ENCODE measurements at regions not wholly inside any gene's neighbourhood (a gene's known extent, or its start where the extent isn't known, plus 50 kb on each side); places are given as distances from the start of the nearest gene placed in this dataset.
"Not testable (repeated sequence)": the region's sequence is repeated elsewhere in the genome, so short reads cannot be mapped to it uniquely, and the experiment has no call there.

DNA sequence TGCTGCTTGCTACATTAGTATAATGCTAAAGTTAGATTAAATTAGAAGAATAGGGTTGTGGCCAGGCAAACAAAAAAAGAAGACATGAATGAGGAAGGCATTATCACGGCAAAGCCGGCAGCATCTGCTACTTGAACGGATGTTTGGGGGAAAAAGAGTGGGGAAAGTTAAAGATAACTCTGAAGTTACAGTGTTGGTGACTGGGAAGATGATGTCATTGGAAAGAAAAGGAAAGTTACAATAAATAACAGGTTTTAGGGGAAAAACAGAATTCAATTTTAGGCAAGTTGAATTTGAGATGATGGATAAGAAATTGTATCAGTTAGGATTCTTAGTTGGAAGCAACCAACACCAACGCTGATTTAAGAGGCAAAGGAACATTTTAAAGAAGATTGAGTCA, 74.2 kb upstream of the NRN1 start:
- POLR2A ChIA-PET (ENCODE audit: low non-redundant PET): no interaction called here
- TF ChIP-seq EZH2 (IDR thresholded peaks at IDR 0.05; ENCODE audit: borderline replicate concordance, low read depth, low read length, poor library complexity, severe bottlenecking): no peak
- TF ChIP-seq, protein P1, sequence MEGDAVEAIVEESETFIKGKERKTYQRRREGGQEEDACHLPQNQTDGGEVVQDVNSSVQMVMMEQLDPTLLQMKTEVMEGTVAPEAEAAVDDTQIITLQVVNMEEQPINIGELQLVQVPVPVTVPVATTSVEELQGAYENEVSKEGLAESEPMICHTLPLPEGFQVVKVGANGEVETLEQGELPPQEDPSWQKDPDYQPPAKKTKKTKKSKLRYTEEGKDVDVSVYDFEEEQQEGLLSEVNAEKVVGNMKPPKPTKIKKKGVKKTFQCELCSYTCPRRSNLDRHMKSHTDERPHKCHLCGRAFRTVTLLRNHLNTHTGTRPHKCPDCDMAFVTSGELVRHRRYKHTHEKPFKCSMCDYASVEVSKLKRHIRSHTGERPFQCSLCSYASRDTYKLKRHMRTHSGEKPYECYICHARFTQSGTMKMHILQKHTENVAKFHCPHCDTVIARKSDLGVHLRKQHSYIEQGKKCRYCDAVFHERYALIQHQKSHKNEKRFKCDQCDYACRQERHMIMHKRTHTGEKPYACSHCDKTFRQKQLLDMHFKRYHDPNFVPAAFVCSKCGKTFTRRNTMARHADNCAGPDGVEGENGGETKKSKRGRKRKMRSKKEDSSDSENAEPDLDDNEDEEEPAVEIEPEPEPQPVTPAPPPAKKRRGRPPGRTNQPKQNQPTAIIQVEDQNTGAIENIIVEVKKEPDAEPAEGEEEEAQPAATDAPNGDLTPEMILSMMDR (conservative IDR thresholded peaks at IDR 0.05; ENCODE audit: low read depth, low read length): no peak
- intact Hi-C loops (cut with micrococcal nuclease; ENCODE audit: unreplicated experiment): no loop called here
- Histone ChIP-seq H3K9me3 (ENCODE audit: low read depth, low read length, poor library complexity, severe bottlenecking) (no peaks in the 10 kb centered on the region), H3K27me3 (replicated peaks; ENCODE audit: insufficient read depth, low read depth, low read length, poor library complexity) (peaks cover 12% of the 10 kb centered on the region), H3K4me1 (ENCODE audit: insufficient read depth, low read length, poor library complexity, severe bottlenecking) (no peaks in the 10 kb centered on the region), H3K36me3 (ENCODE audit: insufficient read depth, low read length, poor library complexity, severe bottlenecking) (no peaks in the 10 kb centered on the region), H3K4me3 (ENCODE audit: low read depth, low read length, poor library complexity, severe bottlenecking) (no peak overlapping the region), H3K27ac (ENCODE audit: low read depth, low read length, poor library complexity, severe bottlenecking) (no peak overlapping the region)
- no TSS peak for BruUV-seq (replicated peaks)
- CTCF ChIA-PET: no interaction called here
- no peak for DNase-seq (ENCODE audit: low spot score)

DNA sequence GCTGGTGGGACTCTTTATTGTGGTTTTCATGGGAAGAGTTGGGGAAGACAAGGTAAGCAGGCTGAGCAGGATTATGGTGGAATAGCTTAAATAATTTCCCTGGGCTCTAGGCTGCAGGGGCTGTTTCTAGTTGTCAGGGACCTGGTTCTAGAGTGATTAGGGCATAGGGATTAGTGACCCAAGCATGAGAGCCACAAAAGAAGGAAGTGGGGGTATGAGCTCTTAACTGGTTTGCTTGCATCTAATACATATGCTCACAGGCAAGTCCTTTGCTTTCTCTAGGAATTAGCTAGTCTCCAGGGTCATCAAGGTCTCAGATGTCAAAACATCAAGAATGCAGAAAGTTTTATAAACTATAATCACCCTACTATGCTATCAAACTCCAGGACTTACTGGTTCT, 67.5 kb upstream of the NRN1 start:
- BruUV-seq (replicated peaks): no TSS peak
- TF ChIP-seq, protein P1 (conservative IDR thresholded peaks at IDR 0.05; ENCODE audit: low read depth, low read length): no peak
- TF ChIP-seq EZH2 (IDR thresholded peaks at IDR 0.05; ENCODE audit: borderline replicate concordance, low read depth, low read length, poor library complexity, severe bottlenecking): no peak
- H3K4me3 ChIP-seq (ENCODE audit: low read depth, low read length, poor library complexity, severe bottlenecking): no peak overlapping the region
- H3K4me1 ChIP-seq (ENCODE audit: insufficient read depth, low read length, poor library complexity, severe bottlenecking): no peaks in the 10 kb centered on the region
- CTCF ChIA-PET: no interaction called here
- intact Hi-C loops (cut with micrococcal nuclease; ENCODE audit: unreplicated experiment): no loop called here
- H3K27me3 ChIP-seq (replicated peaks; ENCODE audit: insufficient read depth, low read depth, low read length, poor library complexity): peaks cover 19% of the 10 kb centered on the region
- POLR2A ChIA-PET (ENCODE audit: low non-redundant PET): no interaction called here
- H3K27ac ChIP-seq (ENCODE audit: low read depth, low read length, poor library complexity, severe bottlenecking): no peak overlapping the region
- no peaks in the 10 kb centered on the region for H3K9me3 ChIP-seq (ENCODE audit: low read depth, low read length, poor library complexity, severe bottlenecking)
- no peaks in the 10 kb centered on the region for H3K36me3 ChIP-seq (ENCODE audit: insufficient read depth, low read length, poor library complexity, severe bottlenecking)
- DNase-seq (ENCODE audit: low spot score): no peak

DNA sequence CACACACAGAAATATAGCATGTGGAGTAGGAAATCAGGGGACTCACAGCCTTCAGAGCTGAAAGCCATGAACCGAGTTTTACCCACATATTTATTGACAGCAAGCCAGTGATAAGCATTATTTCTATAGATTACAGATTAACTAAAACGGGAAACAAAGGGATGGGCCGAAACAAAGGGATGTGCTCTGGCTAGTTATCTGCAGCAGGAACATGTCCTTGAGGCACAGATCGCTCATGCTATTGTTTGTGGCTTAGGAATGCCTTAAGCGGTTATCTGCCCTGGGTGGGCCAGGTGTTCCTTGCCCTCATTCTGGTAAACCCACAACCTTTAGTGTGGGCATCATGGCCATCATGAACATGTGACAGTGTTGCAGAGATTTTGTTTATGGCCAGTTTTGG, 61.4 kb upstream of the NRN1 start:
- H3K27ac ChIP-seq (ENCODE audit: low read depth, low read length, poor library complexity, severe bottlenecking); H3K27me3 ChIP-seq (replicated peaks; ENCODE audit: insufficient read depth, low read depth, low read length, poor library complexity); H3K36me3 ChIP-seq (ENCODE audit: insufficient read depth, low read length, poor library complexity, severe bottlenecking); BruUV-seq (replicated peaks); H3K4me1 ChIP-seq (ENCODE audit: insufficient read depth, low read length, poor library complexity, severe bottlenecking); H3K4me3 ChIP-seq (ENCODE audit: low read depth, low read length, poor library complexity, severe bottlenecking); intact Hi-C loops (cut with micrococcal nuclease; ENCODE audit: unreplicated experiment); CTCF ChIA-PET; DNase-seq (ENCODE audit: low spot score); H3K9me3 ChIP-seq (ENCODE audit: low read depth, low read length, poor library complexity, severe bottlenecking); POLR2A ChIA-PET (ENCODE audit: low non-redundant PET): not testable (repeated sequence)

DNA sequence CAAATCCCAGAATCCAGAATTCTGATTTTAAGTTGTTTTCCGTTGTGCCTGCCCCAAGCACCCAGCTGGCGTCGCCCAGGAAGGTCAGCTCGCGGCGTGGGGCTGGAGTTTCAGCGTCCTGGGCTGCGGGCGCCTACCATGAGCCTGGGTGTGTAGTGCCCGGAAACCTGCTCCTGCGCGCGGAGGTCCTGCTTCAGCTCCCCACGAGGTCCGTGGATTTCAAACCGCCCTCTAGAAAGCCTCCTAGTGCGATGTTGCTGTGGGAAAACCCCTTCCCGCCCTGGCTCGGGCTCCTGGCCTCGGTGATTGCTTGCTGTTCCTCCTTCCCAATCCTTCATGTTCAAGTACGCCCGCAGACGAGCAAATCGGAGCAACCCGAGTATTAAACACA, 51.3 kb upstream of the NRN1 start:
- POLR2A ChIA-PET (ENCODE audit: low non-redundant PET): no interaction called here
- BruUV-seq (replicated peaks): no TSS peak
- intact Hi-C loops (cut with micrococcal nuclease; ENCODE audit: unreplicated experiment): loop anchor here (10.0 kb wide), 1 partner anchor 257 kb away; no protein-coding TSS in a partner anchor

More for the DNA sequence above, 51.3 kb upstream of the NRN1 start:
- H3K9me3 ChIP-seq (ENCODE audit: low read depth, low read length, poor library complexity, severe bottlenecking): no peaks in the 10 kb centered on the region
- no peak for TF ChIP-seq EZH2 (IDR thresholded peaks at IDR 0.05; ENCODE audit: borderline replicate concordance, low read depth, low read length, poor library complexity, severe bottlenecking)
- H3K27me3 ChIP-seq (replicated peaks; ENCODE audit: insufficient read depth, low read depth, low read length, poor library complexity): peaks cover 7% of the 10 kb centered on the region
- no peak overlapping the region for H3K4me3 ChIP-seq (ENCODE audit: low read depth, low read length, poor library complexity, severe bottlenecking)
- CTCF ChIA-PET: interaction anchor here (1.6 to 2.2 kb wide), 2 partner anchors 437 to 489 kb away, joined by 8 read pairs; no protein-coding TSS in a partner anchor
- H3K27ac ChIP-seq (ENCODE audit: low read depth, low read length, poor library complexity, severe bottlenecking): no peak overlapping the region
- no peaks in the 10 kb centered on the region for H3K4me1 ChIP-seq (ENCODE audit: insufficient read depth, low read length, poor library complexity, severe bottlenecking)
- DNase-seq (ENCODE audit: low spot score): no peak
- no peaks in the 10 kb centered on the region for H3K36me3 ChIP-seq (ENCODE audit: insufficient read depth, low read length, poor library complexity, severe bottlenecking)

All from A673 (cell line).